ENCODE measurements at regions not wholly inside any gene's neighbourhood (a gene's known extent, or its start where the extent isn't known, plus 50 kb on each side); places are given as distances from the start of the nearest gene placed in this dataset.

GRCh38 chr2:2764739-2765138 is 433.7 kb upstream of the MYT1L start:
- no peak for TF ChIP-seq EZH2phosphoT487 (IDR thresholded peaks at IDR 0.05; ENCODE audit: borderline replicate concordance, low read depth, low read length)
- TF ChIP-seq, protein P1, sequence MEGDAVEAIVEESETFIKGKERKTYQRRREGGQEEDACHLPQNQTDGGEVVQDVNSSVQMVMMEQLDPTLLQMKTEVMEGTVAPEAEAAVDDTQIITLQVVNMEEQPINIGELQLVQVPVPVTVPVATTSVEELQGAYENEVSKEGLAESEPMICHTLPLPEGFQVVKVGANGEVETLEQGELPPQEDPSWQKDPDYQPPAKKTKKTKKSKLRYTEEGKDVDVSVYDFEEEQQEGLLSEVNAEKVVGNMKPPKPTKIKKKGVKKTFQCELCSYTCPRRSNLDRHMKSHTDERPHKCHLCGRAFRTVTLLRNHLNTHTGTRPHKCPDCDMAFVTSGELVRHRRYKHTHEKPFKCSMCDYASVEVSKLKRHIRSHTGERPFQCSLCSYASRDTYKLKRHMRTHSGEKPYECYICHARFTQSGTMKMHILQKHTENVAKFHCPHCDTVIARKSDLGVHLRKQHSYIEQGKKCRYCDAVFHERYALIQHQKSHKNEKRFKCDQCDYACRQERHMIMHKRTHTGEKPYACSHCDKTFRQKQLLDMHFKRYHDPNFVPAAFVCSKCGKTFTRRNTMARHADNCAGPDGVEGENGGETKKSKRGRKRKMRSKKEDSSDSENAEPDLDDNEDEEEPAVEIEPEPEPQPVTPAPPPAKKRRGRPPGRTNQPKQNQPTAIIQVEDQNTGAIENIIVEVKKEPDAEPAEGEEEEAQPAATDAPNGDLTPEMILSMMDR (conservative IDR thresholded peaks at IDR 0.05; ENCODE audit: low read length): no peak
